SK-N-SH (cell line): ENCODE measurements at regions not wholly inside any gene's neighbourhood (a gene's known extent, or its start where the extent isn't known, plus 50 kb on each side); places are given as distances from the start of the nearest gene placed in this dataset.

Source experiments
- CHD2 ChIP-seq: fragments of 150-350 bp; IDR thresholded peaks from 2 replicates; pipeline ENCODE4 v1.6.1; 2018; ENCODE audit warnings: low read length; ENCODE audit not compliant: partially characterized antibody
- CTCF ChIP-seq: fragments of 200-600 bp; sonication (generic); IDR thresholded peaks from 2 replicates; pipeline ENCODE4 v1.6.1; 2017; ENCODE audit warnings: antibody characterized with exemption, mild to moderate bottlenecking, moderate library complexity
- ELF1 ChIP-seq: IDR thresholded peaks from 2 replicates; pipeline ENCODE4 v1.4.0; 2012
- EP300 ChIP-seq, 2 experiments: IDR thresholded peaks; 2 replicates each; pipeline versions ENCODE4 v1.4.0 to v1.6.1; 2012; ENCODE audit warnings: borderline replicate concordance in 1 of 2, low read depth in 1 of 2, low read length in 1 of 2
- EZH2phosphoT487 ChIP-seq: fragments of 200-600 bp; sonication (generic); IDR thresholded peaks from 2 replicates; pipeline ENCODE4 v1.6.1; 2017; ENCODE audit warnings: low read depth, mixed run types, mild to moderate bottlenecking, antibody characterized with exemption, moderate library complexity, borderline replicate concordance
- MAX ChIP-seq: IDR thresholded peaks from 2 replicates; pipeline ENCODE4 v1.4.0; 2012; ENCODE audit warnings: low read depth
- NRF1 ChIP-seq: IDR thresholded peaks from 2 replicates; pipeline ENCODE4 v1.6.1; 2012; ENCODE audit warnings: low read depth, mild to moderate bottlenecking, low read length
- POLR2AphosphoS5 ChIP-seq: IDR thresholded peaks from 2 replicates; pipeline ENCODE4 v1.6.1; 2012; ENCODE audit warnings: low read depth, low read length
- RAD21 ChIP-seq: IDR thresholded peaks from 2 replicates; pipeline ENCODE4 v1.6.1; 2012; ENCODE audit warnings: mild to moderate bottlenecking, low read length
- RCOR1 ChIP-seq: fragments of 150-350 bp; IDR thresholded peaks from 2 replicates; pipeline ENCODE4 v1.6.1; 2017; ENCODE audit warnings: antibody characterized with exemption, low read length
- TEAD4 ChIP-seq: IDR thresholded peaks from 2 replicates; pipeline ENCODE4 v1.4.0; 2012; ENCODE audit warnings: mild to moderate bottlenecking, borderline replicate concordance; ENCODE audit not compliant: insufficient read depth
- YY1 ChIP-seq: IDR thresholded peaks from 2 replicates; pipeline ENCODE4 v1.4.0; 2012; ENCODE audit warnings: low read depth, mild to moderate bottlenecking

GRCh38 chr1:193562121-193562520, 375.7 kb upstream of the B3GALT2 start:
- no peak for TF ChIP-seq CTCF
- TF ChIP-seq EP300 (IDR thresholded peaks at IDR 0.05; ENCODE audit: borderline replicate concordance in 1 of 2, low read depth in 1 of 2, low read length in 1 of 2): no peak
- TF ChIP-seq RCOR1: no peak
- TF ChIP-seq NRF1: no peak
- TF ChIP-seq ELF1: no peak
- no peak for TF ChIP-seq POLR2AphosphoS5
- no peak for TF ChIP-seq RAD21
- TF ChIP-seq MAX: no peak
- no peak for TF ChIP-seq YY1
- TF ChIP-seq TEAD4: no peak
- no peak for TF ChIP-seq CHD2
- TF ChIP-seq EZH2phosphoT487: no peak
